GM23338 (cell line): ENCODE measurements at regions not wholly inside any gene's neighbourhood (a gene's known extent, or its start where the extent isn't known, plus 50 kb on each side); places are given as distances from the start of the nearest gene placed in this dataset.

ENCODE experiments used
- ATAC-seq: fragments of 200-7000 bp; cut with Tn5 transposase; 3 replicates; pipeline ENCODE4 v1.9.1; 2020
- DNase-seq: peaks from one replicate; pipeline ENCODE4 v3.0.0-alpha.2; 2015; ENCODE audit warnings: low spot score
- H2AFZ ChIP-seq: fragments of 200-600 bp; sonication (generic); 2 replicates; pipeline ENCODE4 v1.8.0; 2016; ENCODE audit warnings: antibody characterized with exemption, mild to moderate bottlenecking, moderate library complexity
- H3F3A ChIP-seq: fragments of 200-600 bp; sonication (generic); replicated peaks from 2 replicates; pipeline ENCODE4 v1.8.0; 2017; ENCODE audit warnings: antibody characterized with exemption, mixed run types, low read depth
- H3K27ac ChIP-seq: fragments of 200-600 bp; sonication (generic); 2 replicates; pipeline ENCODE4 v1.6.1; 2016; ENCODE audit warnings: low read depth
- H3K27me3 ChIP-seq: fragments of 200-600 bp; sonication (generic); 2 replicates; pipeline ENCODE4 v1.8.0; 2016; ENCODE audit warnings: mild to moderate bottlenecking, mixed run types, moderate library complexity; ENCODE audit not compliant: insufficient read depth
- H3K36me3 ChIP-seq: fragments of 200-600 bp; sonication (generic); 2 replicates; pipeline ENCODE4 v1.8.0; 2016; ENCODE audit warnings: mild to moderate bottlenecking; ENCODE audit not compliant: insufficient read depth
- H3K4me1 ChIP-seq: fragments of 200-600 bp; sonication (generic); 2 replicates; pipeline ENCODE4 v1.8.0; 2016; ENCODE audit warnings: mild to moderate bottlenecking, moderate library complexity; ENCODE audit not compliant: insufficient read depth
- H3K4me2 ChIP-seq: fragments of 200-600 bp; sonication (generic); 2 replicates; pipeline ENCODE4 v1.7.1; 2017; ENCODE audit warnings: mixed run types
- H3K4me3 ChIP-seq: fragments of 200-600 bp; sonication (generic); 2 replicates; pipeline ENCODE4 v1.6.1; 2016; ENCODE audit warnings: mixed run types
- H3K79me2 ChIP-seq: fragments of 200-600 bp; sonication (generic); replicated peaks from 2 replicates; pipeline ENCODE4 v1.8.0; 2017; ENCODE audit warnings: mild to moderate bottlenecking; ENCODE audit not compliant: insufficient read depth
- H3K9me2 ChIP-seq: fragments of 200-600 bp; sonication (generic); 2 replicates; pipeline ENCODE4 v1.8.0; 2017; ENCODE audit not compliant: insufficient read depth
- H4K20me1 ChIP-seq: fragments of 200-600 bp; sonication (generic); replicated peaks from 2 replicates; pipeline ENCODE4 v1.8.0; 2017; ENCODE audit warnings: mild to moderate bottlenecking; ENCODE audit not compliant: insufficient read depth
- H3K27ac Mint-ChIP-seq: 2 replicates; pipeline ENCODE4 v1.8.0; 2020; ENCODE audit warnings: inconsistent platforms, mild to moderate bottlenecking, moderate library complexity, mixed read lengths
- H3K27me3 Mint-ChIP-seq: 3 replicates; pipeline ENCODE4 v1.8.0; 2022; ENCODE audit warnings: low read depth, mild to moderate bottlenecking, moderate library complexity, mixed read lengths, inconsistent platforms; ENCODE audit not compliant: insufficient read depth, poor library complexity
- H3K36me3 Mint-ChIP-seq: 3 replicates; pipeline ENCODE4 v1.8.0; 2021; ENCODE audit warnings: low read depth, mild to moderate bottlenecking, inconsistent platforms, moderate library complexity, mixed read lengths
- H3K4me1 Mint-ChIP-seq: 3 replicates; pipeline ENCODE4 v1.8.0; 2020; ENCODE audit warnings: mild to moderate bottlenecking, inconsistent platforms, mixed read lengths
- H3K4me3 Mint-ChIP-seq: 3 replicates; pipeline ENCODE4 v1.8.0; 2021; ENCODE audit warnings: moderate library complexity, mild to moderate bottlenecking, inconsistent platforms, mixed read lengths
- H3K9me3 Mint-ChIP-seq: 3 replicates; pipeline ENCODE4 v1.8.0; 2020; ENCODE audit warnings: moderate library complexity, mild to moderate bottlenecking, inconsistent platforms, mixed read lengths
- CREB1 ChIP-seq: fragments of 250-450 bp; sonication (Bioruptor Pico); IDR thresholded peaks from 2 replicates; pipeline ENCODE4 v1.5.0; 2020; ENCODE audit warnings: low read depth, mild to moderate bottlenecking, moderate library complexity
- CTCF ChIP-seq, 2 experiments: fragments of 200-600 bp in 1 of 2; sonication (generic) in 1 of 2; conservative IDR thresholded peaks; 2 replicates each; pipeline versions ENCODE4 v1.5.1 to v1.6.1; 2016 to 2017; ENCODE audit warnings: antibody characterized with exemption in 2 of 2, low read depth in 2 of 2, mild to moderate bottlenecking in 2 of 2, moderate library complexity in 1 of 2
- ETS1 ChIP-seq: IDR thresholded peaks from 2 replicates; pipeline ENCODE4 v1.6.1; 2016; ENCODE audit warnings: antibody characterized with exemption
- EZH2 ChIP-seq: fragments of 200-600 bp; sonication (generic); IDR thresholded peaks from one replicate; pipeline ENCODE4 v1.8.0; 2017; ENCODE audit warnings: antibody characterized with exemption, mild to moderate bottlenecking, low read depth; ENCODE audit not compliant: unreplicated experiment
- EZH2phosphoT487 ChIP-seq: fragments of 200-600 bp; sonication (generic); IDR thresholded peaks from one replicate; pipeline ENCODE4 v1.8.1; 2018; ENCODE audit warnings: antibody characterized with exemption; ENCODE audit not compliant: unreplicated experiment
- JUNB ChIP-seq: IDR thresholded peaks from one replicate; pipeline ENCODE4 v1.6.1; 2016; ENCODE audit warnings: antibody characterized with exemption; ENCODE audit not compliant: unreplicated experiment
- NANOG ChIP-seq: IDR thresholded peaks from 2 replicates; pipeline ENCODE4 v1.6.1; 2016; ENCODE audit warnings: antibody characterized with exemption, borderline replicate concordance
- REST ChIP-seq: IDR thresholded peaks from one replicate; pipeline ENCODE4 v1.6.1; 2018; ENCODE audit warnings: antibody characterized with exemption; ENCODE audit not compliant: unreplicated experiment
- STAT1 ChIP-seq: IDR thresholded peaks from one replicate; pipeline ENCODE4 v1.6.1; 2016; ENCODE audit warnings: antibody characterized with exemption; ENCODE audit not compliant: unreplicated experiment
- ZNF114 ChIP-seq: fragments of 250-450 bp; sonication (Bioruptor Pico); IDR thresholded peaks from 2 replicates; pipeline ENCODE4 v1.5.0; 2020; ENCODE audit warnings: mild to moderate bottlenecking, moderate library complexity
- ZNF331 ChIP-seq: fragments of 250-450 bp; sonication (Bioruptor Pico); IDR thresholded peaks from 2 replicates; pipeline ENCODE4 v1.5.0; 2020; ENCODE audit warnings: low read depth, mild to moderate bottlenecking, moderate library complexity

- no peak for TF ChIP-seq REST
- TF ChIP-seq NANOG, result no peak
- TF ChIP-seq EZH2, result no peak
- no peak for TF ChIP-seq JUNB
- no peak for TF ChIP-seq EZH2phosphoT487
Observed at GRCh38 chr6:48624631-48625030, 513.6 kb upstream of the PTCHD4 start (continued).

- Mint-ChIP-seq H3K4me1 (peaks cover 3% of the 10 kb centered on the region), H3K4me3 (no peak overlapping the region), H3K9me3 (peaks cover 13% of the 10 kb centered on the region; the same call in 1 of the 3 replicates), H3K27ac (no peak overlapping the region; the same call in 1 of the 2 replicates), H3K36me3 (no peaks in the 10 kb centered on the region), H3K27me3 (no peaks in the 10 kb centered on the region)
- no peaks in the 10 kb centered on the region for H3K79me2 ChIP-seq
- DNase-seq, result peak; percentile 11
- H3K36me3 ChIP-seq, result no peaks in the 10 kb centered on the region
- no peak overlapping the region for H3K4me2 ChIP-seq
- TF ChIP-seq NANOG (no peak), CREB1 (no peak), EZH2phosphoT487 (no peak), CTCF (conservative IDR thresholded peaks at IDR 0.05; ENCODE audit: low read depth in 2 of 2) (no peak)
- no peak overlapping the region for H3K27ac ChIP-seq
- no peaks in the 10 kb centered on the region for H3K27me3 ChIP-seq
- no peaks in the 10 kb centered on the region for H3K9me2 ChIP-seq
- no peaks in the 10 kb centered on the region for H4K20me1 ChIP-seq
- no peak overlapping the region for H3K4me3 ChIP-seq
- peak overlapping the region; percentile 75 for H2AFZ ChIP-seq
- H3F3A ChIP-seq, result no peaks in the 10 kb centered on the region
- H3K4me1 ChIP-seq, result peaks cover 2% of the 10 kb centered on the region
- ATAC-seq, result no peak
Observed at GRCh38 chr6:48619771-48620170, 508.8 kb upstream of the PTCHD4 start.

GRCh38 chr6:48615041-48615440, 504.0 kb upstream of the PTCHD4 start:
- no peak overlapping the region for H3K4me3 Mint-ChIP-seq
- ATAC-seq (no peak), DNase-seq (no peak)
- no peak overlapping the region for H3K27ac ChIP-seq
- H3K4me1 ChIP-seq, result no peaks in the 10 kb centered on the region
- no peak for TF ChIP-seq ETS1
- TF ChIP-seq STAT1, result no peak
- no peak for TF ChIP-seq JUNB
- no peak for TF ChIP-seq ZNF114 (CRISPR knock-in tag)
- TF ChIP-seq ZNF331, result no peak
- no peak for TF ChIP-seq NANOG
- H3K36me3 Mint-ChIP-seq, result no peaks in the 10 kb centered on the region
- no peak overlapping the region for H3K4me3 ChIP-seq
- H3K9me3 Mint-ChIP-seq, result peaks cover 13% of the 10 kb centered on the region; the same call in 1 of the 3 replicates
- no peak overlapping the region for H3K27ac Mint-ChIP-seq
- no peak overlapping the region for H3K4me2 ChIP-seq
- H3K4me1 Mint-ChIP-seq, result no peaks in the 10 kb centered on the region
- no peaks in the 10 kb centered on the region for H3F3A ChIP-seq
- H2AFZ ChIP-seq, result no peak overlapping the region
- H3K36me3 ChIP-seq, result no peaks in the 10 kb centered on the region
- H3K9me2 ChIP-seq, result no peaks in the 10 kb centered on the region
- H3K27me3 Mint-ChIP-seq, result no peaks in the 10 kb centered on the region
- no peaks in the 10 kb centered on the region for H3K27me3 ChIP-seq
- H4K20me1 ChIP-seq, result no peaks in the 10 kb centered on the region
- H3K79me2 ChIP-seq, result no peaks in the 10 kb centered on the region
